BJ (cell line): ENCODE measurements at regions not wholly inside any gene's neighbourhood (a gene's known extent, or its start where the extent isn't known, plus 50 kb on each side); places are given as distances from the start of the nearest gene placed in this dataset.
"Not testable (repeated sequence)": the region's sequence is repeated elsewhere in the genome, so short reads cannot be mapped to it uniquely, and the experiment has no call there.

ENCODE experiments used
- CTCF ChIA-PET: fragments of 350-600 bp; formaldehyde crosslinking; extraction: SDS; loops from one replicate; lab custom pipeline; 2021; ENCODE audit warnings: antibody characterized with exemption, inconsistent platforms; lab: Yijun Ruan, JAX
- POLR2A ChIA-PET: fragments of 300-600 bp; sonication (Branson Sonifier 250); formaldehyde crosslinking; extraction: SDS; loops from one replicate; lab custom pipeline; 2021; ENCODE audit warnings: antibody characterized with exemption; lab: Charles Lee
- DNase-seq: peaks from one replicate; pipeline ENCODE4 v3.0.0-alpha.2; 2011; ENCODE audit warnings: low read depth
- H3K27me3 ChIP-seq: 2 replicates; pipeline ENCODE4 v1.6.0; 2011; ENCODE audit warnings: low read length; ENCODE audit not compliant: control insufficient read depth, insufficient read depth
- H3K36me3 ChIP-seq: 2 replicates; pipeline ENCODE4 v1.5.1; 2011; ENCODE audit warnings: low read length; ENCODE audit not compliant: control insufficient read depth, insufficient read depth
- H3K4me3 ChIP-seq: 2 replicates; pipeline ENCODE4 v1.5.1; 2011; ENCODE audit warnings: low read depth, mild to moderate bottlenecking, control low read depth, low read length
- TF ChIP-seq, protein P1 (sequence below): IDR thresholded peaks from 2 replicates; pipeline ENCODE4 v1.5.1; 2011; ENCODE audit warnings: low read depth, mild to moderate bottlenecking, control low read depth, inconsistent platforms, low read length, moderate library complexity; ENCODE audit not compliant: insufficient read depth

DNA sequence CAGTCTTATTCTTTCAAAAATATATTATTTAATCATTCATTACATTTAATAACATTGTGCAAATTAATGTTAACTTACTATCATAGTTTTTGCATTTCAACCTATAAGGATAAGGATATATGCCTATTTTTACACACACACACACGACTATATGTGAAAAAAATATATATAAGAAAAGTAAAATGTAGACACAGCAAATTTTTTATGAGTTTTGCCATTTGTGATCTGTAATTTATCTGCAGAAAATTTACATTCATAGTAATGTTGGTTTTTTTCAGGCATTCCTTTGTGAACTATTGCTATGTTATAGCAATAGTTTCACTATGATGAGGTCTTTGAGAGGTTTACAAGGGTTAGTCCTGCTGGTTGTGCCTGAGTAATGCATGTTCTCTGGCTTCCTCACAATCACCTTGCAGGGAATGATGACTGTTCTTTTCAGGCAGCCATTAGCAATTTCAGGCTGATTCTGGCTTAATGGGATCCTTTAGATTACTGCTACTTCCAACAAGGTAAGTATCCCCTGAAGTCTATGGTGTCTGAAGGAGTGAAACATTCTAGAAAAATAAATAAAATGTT lies 183.7 kb upstream of the CDK1 start:
- TF ChIP-seq, protein P1, sequence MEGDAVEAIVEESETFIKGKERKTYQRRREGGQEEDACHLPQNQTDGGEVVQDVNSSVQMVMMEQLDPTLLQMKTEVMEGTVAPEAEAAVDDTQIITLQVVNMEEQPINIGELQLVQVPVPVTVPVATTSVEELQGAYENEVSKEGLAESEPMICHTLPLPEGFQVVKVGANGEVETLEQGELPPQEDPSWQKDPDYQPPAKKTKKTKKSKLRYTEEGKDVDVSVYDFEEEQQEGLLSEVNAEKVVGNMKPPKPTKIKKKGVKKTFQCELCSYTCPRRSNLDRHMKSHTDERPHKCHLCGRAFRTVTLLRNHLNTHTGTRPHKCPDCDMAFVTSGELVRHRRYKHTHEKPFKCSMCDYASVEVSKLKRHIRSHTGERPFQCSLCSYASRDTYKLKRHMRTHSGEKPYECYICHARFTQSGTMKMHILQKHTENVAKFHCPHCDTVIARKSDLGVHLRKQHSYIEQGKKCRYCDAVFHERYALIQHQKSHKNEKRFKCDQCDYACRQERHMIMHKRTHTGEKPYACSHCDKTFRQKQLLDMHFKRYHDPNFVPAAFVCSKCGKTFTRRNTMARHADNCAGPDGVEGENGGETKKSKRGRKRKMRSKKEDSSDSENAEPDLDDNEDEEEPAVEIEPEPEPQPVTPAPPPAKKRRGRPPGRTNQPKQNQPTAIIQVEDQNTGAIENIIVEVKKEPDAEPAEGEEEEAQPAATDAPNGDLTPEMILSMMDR: no peak
- no peak for DNase-seq
- no peaks in the 10 kb centered on the region for H3K36me3 ChIP-seq
- POLR2A ChIA-PET: no interaction called here
- no peak overlapping the region for H3K4me3 ChIP-seq
- H3K27me3 ChIP-seq: no peaks in the 10 kb centered on the region; the same call in 1 of the 2 replicates
- CTCF ChIA-PET: no interaction called here

DNA sequence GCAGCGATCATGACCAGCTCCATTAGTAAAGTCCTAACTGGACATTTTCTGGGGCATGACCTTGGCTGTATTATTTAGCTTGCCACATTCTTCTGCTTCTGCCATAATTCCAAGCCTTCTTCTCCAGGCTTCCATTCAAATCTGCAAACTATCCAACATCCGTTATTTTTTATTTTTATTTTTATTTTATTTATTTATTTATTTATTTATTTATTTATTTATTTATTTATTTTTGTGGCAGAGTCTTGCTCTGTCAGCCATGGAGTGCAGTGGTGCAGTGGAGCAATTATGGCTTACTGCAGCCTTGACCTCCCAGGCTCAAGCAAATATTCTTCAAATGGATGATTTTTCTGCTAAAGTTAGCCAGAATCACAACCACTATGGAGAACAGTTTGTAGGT lies 187.2 kb upstream of the CDK1 start:
- TF ChIP-seq, protein P1: no peak
- Histone ChIP-seq H3K4me3 (no peak overlapping the region), H3K36me3 (no peaks in the 10 kb centered on the region), H3K27me3 (no peaks in the 10 kb centered on the region; the same call in 1 of the 2 replicates)
- ChIA-PET CTCF (no interaction called here), POLR2A (no interaction called here)
- DNase-seq: no peak

DNA sequence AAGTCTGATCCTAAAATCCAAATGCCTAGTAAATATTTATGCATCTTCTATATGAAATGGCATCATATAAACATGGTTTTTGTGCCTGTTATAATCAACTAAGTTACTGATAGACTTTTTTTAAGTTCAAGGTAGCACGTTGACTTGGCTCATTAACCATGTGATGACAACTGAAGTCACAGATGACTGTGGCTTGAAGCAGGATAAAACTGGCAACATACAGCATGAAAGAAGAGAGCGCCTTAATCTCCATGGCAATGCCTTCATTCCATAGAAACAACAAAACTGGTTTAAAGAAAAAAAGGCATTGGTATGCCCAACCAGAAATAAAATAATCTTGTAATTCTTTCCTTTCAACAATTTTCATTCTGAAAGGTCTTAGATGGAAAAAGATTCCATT lies 188.9 kb upstream of the CDK1 start:
- DNase-seq: no peak
- H3K27me3 ChIP-seq: no peaks in the 10 kb centered on the region
- TF ChIP-seq, protein P1: no peak
- ChIA-PET POLR2A (interaction anchor here (0.6 kb wide), 1 partner anchor 612 kb away, joined by 5 read pairs; no protein-coding TSS in a partner anchor), CTCF (no interaction called here)
- H3K36me3 ChIP-seq: no peaks in the 10 kb centered on the region
- no peak overlapping the region for H3K4me3 ChIP-seq

DNA sequence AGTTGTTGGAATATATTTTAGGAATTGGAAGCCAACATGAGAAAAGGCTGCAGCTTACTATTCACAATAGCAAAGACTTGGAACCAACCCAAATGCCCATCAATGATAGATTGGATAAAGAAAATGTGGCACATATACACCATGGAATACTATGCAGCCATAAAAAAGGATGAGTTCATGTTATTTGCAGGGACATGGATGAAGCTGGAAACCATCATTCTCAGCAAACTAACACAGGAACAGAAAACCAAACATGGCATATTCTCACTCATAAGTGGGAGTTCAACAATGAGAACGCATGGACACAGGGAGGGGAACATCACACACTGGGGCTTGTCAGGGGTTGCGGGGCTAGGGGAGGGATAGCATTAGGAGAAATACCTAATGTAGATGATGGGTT lies 192.1 kb upstream of the ANK3 start:
- CTCF ChIA-PET, H3K36me3 ChIP-seq, H3K27me3 ChIP-seq, POLR2A ChIA-PET, DNase-seq, H3K4me3 ChIP-seq: not testable (repeated sequence)

DNA sequence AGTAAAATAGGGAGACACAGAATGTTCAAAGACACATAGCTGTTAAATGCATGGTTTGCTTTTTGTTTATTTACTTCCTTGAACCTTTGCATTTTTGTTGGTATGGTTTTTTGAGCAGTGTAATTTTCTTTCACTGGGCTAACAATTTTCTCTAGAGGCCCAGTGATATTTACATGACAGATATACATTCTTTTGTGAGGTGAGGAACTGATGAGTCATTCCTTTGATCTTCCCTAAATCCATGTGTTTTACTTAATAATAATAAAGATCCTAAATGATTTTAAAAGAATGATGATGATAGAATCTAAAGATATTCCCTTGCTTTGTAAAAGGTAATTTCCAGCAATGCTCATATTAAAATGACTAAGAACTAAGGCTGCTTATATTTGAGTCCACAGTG lies 188.5 kb upstream of the ANK3 start:
- H3K27me3 ChIP-seq: no peaks in the 10 kb centered on the region; the same call in 1 of the 2 replicates
- no peak overlapping the region for H3K4me3 ChIP-seq
- ChIA-PET POLR2A (no interaction called here), CTCF (interaction anchor here (0.9 kb wide), 1 partner anchor 69 kb away, joined by 3 read pairs; no protein-coding TSS in a partner anchor)
- H3K36me3 ChIP-seq: no peaks in the 10 kb centered on the region
- DNase-seq: no peak
- TF ChIP-seq, protein P1: no peak
